NCI-H526 (cell line): ENCODE measurements at regions not wholly inside any gene's neighbourhood (a gene's known extent, or its start where the extent isn't known, plus 50 kb on each side); places are given as distances from the start of the nearest gene placed in this dataset.

ENCODE experiments used
- DNase-seq, 2 experiments: peaks; one replicate each; lab custom pipeline; 2025; lab: John Stamatoyannopoulos, UW

DNA sequence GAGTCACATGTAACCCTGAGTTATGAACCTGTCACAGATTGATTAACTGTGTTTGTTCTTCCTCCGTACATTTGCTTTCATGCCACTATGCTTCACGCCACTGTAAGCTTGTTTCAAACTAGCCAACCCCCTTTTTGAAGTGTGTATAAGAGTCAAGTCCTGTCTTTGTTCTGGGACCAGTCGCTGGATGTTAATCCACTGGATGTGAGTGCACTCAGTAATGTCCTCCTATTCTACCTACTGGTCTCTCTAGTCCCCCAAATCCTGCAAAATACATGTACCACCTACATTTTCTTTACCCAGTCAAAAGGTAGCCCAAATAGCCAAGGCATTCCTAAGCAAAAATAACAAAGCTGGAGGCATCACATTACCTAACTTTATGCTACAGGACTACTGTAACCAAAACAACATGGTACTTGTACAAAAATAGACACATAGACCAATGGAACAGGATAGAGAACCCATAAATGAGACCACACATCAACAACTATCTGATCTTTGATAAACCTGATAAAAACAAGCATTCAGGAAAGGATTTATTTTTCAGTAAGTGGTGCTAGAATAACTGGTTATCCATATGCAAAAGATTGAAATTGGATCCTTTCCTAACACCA, 1139.1 kb upstream of the SEMA6A start:
- peak in 1 of 2 experiments; percentile 1 for DNase-seq

GRCh38 chr5:117701062-117701461, 1126.4 kb upstream of the SEMA6A start:
- DNase-seq, result no peak

GRCh38 chr5:117692606-117693005, 1118.0 kb upstream of the SEMA6A start:
- DNase-seq, result no peak

GRCh38 chr5:117691081-117691870, 1116.7 kb upstream of the SEMA6A start:
- DNase-seq, result no peak

GRCh38 chr5:117690612-117691011, 1116.0 kb upstream of the SEMA6A start:
- no peak for DNase-seq

DNA sequence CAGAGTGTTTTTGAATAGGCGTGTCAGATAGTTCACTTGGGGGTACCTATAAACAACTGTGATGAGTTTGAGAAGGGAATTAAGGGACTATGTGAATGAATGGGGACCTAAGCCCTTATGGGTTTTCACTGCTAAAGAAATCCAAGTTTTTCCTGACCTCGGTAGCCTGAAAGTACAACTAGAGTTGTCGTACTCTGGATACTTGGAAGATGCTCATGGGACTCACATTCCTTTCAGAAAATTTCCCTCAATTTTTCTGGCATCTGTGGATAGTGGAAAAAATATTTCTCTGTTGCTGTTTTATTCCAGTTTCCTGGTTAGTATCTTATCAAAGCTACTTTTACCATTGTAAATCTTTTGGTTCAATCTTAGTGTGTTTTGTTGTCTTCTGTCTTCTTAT, 1112.3 kb upstream of the SEMA6A start:
- DNase-seq, result no peak

DNA sequence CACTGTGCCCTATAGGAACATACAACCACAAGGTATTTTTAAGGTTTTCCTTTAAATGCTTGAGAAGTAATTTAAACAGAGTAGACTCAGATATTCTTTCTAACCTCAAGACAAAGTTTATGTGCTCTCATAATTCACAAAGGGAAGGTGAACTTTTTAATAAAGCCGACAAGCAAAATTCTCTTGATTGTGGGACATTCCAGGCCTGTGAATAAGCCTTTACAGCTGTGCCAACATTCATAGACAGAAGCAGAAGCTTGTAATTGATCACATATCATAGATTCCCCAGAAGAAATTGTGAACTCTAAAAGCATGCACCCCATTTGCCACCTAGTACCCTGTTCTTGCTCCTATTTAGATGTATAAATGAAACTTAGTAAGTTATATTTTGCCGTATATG, 1107.8 kb upstream of the SEMA6A start:
- no peak for DNase-seq

DNA sequence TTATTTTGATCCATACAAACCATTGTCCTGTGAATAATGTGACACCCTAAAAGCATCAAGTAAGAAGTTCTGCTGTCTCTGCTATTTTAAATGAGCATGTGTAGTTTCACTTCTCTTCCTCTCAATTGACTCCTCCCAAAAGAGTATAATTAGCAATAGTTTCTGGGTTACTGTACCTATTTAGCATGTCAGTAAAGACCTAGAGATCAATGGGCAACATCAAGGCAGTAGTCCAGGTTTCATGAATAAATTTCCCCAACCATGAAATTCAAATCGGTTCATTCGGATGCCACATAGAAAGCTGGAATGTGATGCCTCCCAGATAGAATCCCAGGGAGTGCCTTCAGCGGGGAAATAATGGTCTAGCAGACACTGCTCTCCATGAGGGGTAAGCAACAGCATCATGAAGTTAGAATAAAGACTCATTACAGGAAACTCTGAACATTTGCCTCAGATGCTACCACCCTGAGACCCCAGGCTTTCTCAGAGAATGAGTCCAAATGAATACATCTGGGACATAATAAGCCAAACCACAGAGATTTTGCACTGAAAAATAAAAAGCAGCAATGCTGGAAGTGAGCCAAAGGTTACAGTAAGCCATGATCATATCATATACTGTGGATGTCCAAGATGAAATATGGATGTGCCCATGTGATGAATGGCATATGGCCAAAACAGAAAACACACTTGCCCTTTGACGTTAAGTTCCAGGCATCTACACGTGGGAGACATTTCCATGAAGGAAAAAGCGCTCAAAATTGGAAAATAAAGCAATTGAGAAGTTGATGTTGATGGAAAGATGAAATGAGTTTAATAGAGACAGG, 1107.0 kb upstream of the SEMA6A start:
- no peak for DNase-seq

- DNase-seq, result no peak
Measured at GRCh38 chr5:117680426-117680825, 1105.8 kb upstream of the SEMA6A start.

DNA sequence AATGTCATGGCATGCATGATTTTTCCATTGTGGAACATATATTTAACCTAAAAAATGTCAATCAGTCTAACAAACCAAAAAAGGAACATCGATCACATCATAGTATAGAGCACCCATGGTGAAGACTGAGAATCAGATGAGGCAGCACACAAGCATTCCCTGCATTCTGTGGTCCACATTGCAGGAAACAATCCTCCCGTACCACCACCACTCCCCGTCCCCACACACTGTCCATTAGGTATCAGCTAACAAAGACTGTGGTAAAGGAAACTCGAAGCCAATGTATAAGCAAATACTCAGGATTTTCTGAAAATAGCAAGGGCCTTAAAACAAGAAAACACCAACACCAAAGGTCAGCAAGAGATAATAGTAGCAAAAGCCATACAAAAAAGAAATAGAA, 1104.4 kb upstream of the SEMA6A start:
- DNase-seq, result no peak

DNA sequence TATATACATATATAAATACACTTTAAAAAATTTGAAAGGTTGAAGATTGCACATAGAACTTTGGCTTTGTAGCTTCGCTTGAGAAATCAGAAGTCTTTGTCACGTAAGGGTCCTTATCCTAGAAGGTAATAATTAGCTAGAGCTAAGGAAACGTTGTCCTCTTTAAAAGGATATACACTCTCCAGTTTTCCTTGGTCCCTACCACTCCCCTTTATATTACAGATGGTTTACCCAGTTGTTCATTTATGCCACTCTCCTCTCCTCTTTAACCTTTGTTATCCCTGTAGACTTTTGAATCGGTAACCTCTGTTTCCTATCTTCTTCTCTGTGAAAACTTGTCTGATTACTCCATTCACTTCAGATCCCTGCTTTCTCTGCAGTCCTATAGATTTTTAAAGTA, 1101.0 kb upstream of the SEMA6A start:
- no peak for DNase-seq

- DNase-seq, result no peak
Measured at GRCh38 chr5:117671551-117671950, 1096.9 kb upstream of the SEMA6A start.

GRCh38 chr5:117667105-117667504, 1092.5 kb upstream of the SEMA6A start:
- DNase-seq, result no peak

DNA sequence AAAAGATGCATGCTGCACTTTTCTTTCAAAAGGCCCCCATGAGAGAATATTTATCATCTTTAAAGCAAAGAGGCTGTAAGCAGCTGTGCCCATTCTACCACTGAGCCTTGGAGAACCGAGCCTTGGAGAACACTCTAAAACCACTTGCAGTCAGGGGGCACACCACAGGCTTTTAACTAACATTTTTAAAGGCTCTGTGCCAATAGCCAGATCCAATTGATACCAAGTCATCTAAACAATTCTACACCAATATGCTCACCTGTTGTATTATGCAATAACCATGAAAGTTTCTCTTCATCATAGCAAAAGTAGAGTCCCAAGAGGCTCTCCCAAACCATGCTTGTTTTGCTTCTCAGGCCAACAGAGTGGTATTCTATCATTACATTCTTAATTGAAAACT, 1090.5 kb upstream of the SEMA6A start:
- no peak for DNase-seq

GRCh38 chr5:117662361-117662760, 1087.7 kb upstream of the SEMA6A start:
- no peak for DNase-seq

- no peak for DNase-seq
Measured at GRCh38 chr5:117657541-117657940, 1082.9 kb upstream of the SEMA6A start.

GRCh38 chr5:117652958-117653280, 1078.3 kb upstream of the SEMA6A start:
- no peak for DNase-seq

DNA sequence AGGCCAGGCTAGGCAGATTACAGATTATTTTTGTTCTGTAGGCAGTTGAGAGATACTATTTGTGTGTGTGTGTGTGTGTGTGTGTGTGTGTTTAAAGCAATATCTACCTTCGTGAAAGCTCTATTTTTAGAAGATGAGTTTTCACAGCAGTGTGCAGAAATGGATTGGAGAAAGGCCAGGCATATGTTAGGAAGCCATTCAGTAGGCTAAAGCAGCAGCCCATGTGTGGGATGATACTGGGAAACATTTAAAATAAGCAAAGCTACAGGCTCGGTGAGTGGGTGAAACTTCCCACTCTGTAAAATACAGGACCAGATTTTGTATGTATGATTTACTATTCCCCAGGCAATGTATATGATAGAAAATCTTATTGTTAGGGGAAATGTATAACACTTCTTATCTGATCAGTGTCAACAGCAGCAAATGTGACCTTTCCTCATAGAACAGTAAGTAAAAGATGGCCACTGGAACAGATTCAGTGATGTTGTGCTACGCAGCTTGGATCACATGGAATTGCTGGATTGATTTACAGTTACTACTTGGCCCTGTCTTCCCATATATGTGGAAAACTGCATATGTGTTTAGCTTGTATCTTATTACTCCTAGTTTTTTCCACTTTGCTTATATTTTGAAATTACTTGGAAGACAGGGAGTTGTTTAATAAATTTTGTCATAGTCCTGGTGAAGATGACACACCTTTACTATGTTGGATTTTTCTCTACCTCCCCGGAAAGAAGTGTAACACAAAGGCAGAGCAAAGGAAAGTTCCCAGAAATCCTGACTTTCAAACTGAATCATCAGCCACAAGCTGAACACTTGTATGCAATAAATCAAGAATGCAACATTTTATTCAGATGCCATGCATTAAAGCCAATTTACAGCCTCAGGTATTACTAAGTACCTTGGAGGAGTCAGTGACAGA, 1077.7 kb upstream of the SEMA6A start:
- no peak for DNase-seq

DNA sequence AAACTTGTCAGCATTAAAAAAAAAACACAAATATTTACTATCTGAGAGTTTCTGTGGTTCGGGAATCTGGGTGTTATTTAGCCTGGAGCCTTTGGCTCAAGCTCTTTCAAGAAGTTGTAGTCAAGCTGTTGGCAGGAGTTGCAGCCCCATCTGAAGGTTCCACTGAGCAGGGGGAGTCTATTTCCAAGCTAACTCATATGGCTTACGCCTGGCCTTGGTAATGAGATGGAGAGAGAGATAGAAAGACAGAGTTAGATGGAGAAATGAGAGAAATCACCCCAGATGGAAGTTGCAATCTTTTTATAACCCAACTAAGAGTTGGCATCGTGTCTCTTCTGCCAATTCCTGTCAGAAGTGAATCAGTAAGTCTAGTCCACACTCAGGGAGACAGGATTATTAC, 1075.2 kb upstream of the SEMA6A start:
- no peak for DNase-seq

DNA sequence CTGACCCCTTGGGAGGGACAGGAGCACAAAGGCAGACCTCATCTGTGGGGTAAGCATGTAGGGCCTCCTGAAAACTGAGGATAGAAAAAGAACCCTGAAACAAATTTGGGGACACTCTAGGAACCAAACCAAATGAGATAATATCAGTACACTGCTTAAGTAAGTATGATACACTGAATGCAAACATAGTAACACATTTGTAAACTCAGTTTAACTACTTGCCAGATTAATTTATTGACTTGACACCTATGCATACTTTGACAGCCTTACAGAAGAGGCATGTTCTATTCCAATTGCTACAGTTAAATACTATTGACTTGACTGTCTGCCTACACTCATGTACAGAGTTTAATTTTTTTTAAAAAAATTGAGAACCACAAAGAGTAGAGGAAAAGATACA, 1070.8 kb upstream of the SEMA6A start:
- DNase-seq, result no peak

- no peak for DNase-seq
Measured at GRCh38 chr5:117638581-117638980, 1064.0 kb upstream of the SEMA6A start.

DNA sequence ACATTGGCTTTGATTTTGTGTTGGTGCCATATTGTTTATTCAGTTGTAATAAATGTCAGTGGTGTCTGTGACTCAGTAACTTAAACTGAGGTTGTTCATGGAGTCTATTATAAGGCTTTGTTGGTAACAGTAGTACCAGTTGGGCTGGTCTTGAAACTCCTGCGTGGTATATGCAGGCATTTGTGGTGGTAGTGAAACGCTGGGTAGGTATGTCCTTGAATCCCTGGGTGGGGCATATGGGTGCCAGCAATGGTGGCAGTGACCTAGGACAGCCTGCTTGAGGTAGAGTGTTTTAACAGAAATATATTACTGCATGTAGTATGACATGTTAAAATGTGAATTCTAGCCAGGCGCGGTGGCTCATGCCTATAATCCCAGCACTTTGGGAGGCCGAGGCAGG, 1058.5 kb upstream of the SEMA6A start:
- DNase-seq, result no peak
